COR-L47 (cell line): ENCODE measurements at regions not wholly inside any gene's neighbourhood (a gene's known extent, or its start where the extent isn't known, plus 50 kb on each side); places are given as distances from the start of the nearest gene placed in this dataset.
"Not testable (repeated sequence)": the region's sequence is repeated elsewhere in the genome, so short reads cannot be mapped to it uniquely, and the experiment has no call there.

Experiments
- DNase-seq: peaks from one replicate; lab custom pipeline; 2025; lab: John Stamatoyannopoulos, UW

- DNase-seq, result no peak
Measured at GRCh38 chr6:28658475-28659249, 133.0 kb downstream of the GPX5 start.

- DNase-seq, result no peak
Measured at GRCh38 chr6:28659250-28659566, 133.5 kb downstream of the GPX5 start.

DNA sequence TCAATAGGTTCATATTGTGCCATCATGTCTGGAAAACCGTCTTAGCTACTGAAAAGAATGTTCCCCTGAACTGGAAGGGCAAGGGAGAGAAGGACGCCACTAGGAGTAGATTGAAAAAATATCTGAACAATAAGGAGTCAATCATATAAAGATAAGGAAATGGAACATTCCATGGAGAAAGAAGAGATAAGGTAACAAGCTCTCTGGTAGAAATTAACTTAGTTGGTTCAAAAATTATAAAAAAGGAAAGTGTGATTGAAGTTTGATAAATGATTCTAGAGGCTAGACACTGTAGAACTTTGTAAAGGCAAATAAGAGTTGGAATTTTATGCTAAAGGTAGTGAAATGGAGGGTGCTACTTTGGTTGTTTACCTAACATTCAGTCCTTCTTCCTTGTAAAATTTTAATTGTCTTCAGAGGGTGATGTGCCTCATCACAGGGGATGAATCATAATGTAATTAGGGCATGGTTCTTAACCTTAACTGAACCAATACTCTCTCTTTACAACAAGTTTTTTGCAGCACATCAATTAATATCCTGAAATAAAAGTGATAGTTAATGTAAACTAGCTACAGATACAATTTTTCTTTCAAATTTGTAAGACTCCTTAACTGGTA is 135.5 kb downstream of the GPX5 start:
- no peak for DNase-seq

- DNase-seq, result no peak
Measured at GRCh38 chr6:28664870-28665396, 139.3 kb downstream of the GPX5 start.

DNA sequence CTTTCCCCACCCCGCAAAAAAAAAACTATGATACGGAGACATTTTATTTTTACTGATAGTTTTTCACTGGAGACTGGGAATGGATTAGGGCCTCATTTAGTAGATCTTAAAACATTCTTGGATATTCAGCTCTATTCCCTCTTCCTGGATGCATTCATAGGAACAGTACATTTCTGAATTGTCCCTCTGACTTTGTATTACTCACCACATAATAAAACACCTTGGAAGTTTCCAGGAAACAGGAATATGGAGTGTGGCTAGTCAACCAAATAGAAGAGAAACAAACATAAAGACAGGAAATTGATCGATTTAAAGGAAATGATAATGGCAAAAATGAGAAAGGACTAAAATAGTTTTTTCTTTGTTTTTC is 147.7 kb downstream of the GPX5 start:
- DNase-seq, result no peak

DNA sequence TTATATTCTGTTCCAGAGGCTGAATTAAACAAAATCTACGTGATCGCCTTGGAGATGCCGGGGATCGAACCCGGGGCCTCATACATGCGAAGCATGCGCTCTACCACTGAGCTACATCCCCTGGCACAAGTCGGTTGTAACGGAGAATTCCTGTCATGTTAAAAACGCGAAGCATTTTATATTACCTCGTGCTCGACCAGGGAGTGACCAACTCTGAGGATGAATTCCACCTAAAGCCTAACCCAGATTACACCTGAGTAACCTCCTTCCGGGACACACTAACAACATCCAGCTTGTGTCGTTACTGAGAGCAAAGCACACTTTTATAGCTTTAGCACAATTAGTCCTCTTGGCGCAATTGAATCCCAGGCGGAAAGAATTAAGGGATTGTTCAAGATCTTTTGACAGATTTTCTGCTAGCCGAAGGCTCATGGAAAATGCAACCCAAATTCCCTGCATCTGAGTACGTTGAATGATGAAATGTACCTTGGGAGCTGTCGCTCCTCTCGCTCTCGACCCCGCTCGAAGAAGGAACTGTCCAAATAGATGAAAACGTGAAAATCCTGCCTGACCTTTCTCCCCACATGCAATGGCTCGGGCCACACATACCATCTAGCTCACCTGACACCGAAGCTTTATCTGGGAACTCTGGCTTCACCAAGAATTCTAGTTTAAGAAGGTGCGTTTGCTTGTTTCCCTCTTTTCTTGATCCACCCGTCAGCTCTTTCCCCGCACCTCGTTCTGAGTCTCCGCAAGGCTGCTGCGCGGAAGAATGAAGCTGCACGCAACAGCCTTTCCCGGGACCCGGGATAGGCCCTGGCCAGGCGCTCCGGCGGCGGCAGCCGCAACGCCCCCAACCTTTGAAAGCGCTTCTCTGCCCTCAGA is 148.3 kb downstream of the GPX5 start:
- DNase-seq, result peak; percentile 56

GRCh38 chr6:28675600-28675999 is 149.9 kb downstream of the GPX5 start:
- no peak for DNase-seq

DNA sequence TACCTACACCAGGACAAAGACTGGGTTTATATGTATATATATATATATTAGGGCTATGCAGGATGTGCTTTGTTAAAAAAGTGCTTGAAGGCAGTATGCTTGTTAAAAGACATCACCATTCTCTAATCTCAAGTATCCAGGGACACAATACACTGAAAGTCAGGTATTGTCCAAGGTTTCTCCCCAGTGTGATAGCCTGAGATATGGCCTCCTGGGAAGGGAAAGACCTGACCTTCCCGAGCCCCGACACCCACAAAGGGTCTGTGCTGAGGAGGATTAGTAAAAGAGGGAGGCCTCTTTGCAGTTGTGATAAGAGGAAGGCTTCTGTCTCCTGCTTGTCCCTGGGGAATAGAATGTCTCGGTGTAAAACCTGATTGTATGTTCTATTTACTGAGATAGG is 156.9 kb downstream of the GPX5 start:
- no peak for DNase-seq

GRCh38 chr6:28682956-28683685 is 157.4 kb downstream of the GPX5 start:
- DNase-seq, result not testable (repeated sequence)

DNA sequence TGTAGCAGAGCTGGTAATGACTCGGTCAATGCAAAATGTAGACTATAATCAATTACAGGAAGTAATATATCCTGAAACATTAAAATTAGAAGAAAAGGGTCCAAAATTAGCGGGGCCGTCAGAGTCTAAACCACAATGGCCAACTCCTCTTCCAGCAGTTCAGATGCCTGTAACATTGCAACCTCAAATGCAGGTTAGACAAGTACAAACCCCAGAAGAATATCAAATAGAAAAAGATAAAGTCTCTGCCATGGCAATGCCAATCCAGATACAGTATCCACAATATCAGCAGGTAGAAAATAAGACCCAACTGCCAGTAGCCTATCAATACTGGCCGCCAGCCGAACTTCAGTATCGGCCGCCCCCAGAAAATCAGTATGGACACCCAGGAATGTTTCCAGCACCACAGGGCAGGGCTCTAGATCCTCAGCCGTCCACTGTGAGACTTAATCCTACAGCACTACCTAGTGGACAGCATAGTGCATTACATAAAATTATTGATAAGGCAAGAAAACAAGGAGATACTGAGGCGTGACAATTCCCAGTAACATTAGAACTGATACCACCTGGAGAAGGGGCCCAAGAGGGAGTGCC is 158.4 kb downstream of the GPX5 start:
- DNase-seq, result peak; percentile 17

DNA sequence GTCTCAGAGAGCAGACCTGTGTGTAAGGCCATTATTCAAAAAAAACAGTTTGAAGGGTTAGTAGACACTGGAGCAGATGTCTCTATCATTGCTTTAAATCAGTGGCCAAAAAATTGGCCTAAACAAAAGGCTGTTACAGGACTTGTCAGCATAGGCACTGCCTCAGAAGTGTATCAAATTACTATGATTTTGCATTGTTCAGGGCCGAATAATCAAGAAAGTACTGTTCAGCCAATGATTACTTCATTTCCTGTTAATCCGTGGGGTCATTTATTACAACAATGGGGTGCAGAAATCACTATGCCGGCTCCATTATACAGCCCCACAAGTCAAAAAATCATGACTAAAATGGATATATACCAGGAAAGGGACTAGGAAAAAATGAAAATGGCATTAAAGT is 160.3 kb downstream of the GPX5 start:
- DNase-seq, result not testable (repeated sequence)

DNA sequence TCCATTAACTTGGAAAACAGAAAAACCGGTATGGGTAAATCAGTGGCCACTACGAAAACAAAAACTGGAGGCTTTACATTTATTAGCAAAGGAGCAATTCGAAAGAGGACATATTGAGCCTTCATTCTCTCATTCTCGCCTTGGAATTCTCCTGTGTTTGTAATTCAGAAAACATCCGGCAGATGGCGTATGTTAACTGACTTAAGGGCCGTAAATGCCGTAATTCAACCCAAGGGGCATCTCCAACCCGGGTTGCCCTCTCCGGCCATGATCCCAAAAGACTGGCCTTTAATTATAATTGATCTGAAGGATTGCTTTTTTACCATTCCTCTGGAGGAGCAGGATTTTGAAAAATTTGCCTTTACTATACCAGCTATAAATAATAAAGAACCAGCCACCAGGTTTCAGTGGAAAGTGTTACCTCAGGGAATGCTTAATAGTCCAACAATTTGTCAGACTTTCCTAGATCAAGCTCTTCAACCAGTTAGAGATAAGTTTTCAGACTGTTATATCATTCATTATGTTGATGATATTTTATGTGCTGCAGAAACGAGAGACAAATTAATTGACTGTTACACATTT is 160.9 kb downstream of the GPX5 start:
- DNase-seq, result peak; percentile 62

GRCh38 chr6:28687309-28687981 is 161.8 kb downstream of the GPX5 start:
- DNase-seq, result not testable (repeated sequence)

DNA sequence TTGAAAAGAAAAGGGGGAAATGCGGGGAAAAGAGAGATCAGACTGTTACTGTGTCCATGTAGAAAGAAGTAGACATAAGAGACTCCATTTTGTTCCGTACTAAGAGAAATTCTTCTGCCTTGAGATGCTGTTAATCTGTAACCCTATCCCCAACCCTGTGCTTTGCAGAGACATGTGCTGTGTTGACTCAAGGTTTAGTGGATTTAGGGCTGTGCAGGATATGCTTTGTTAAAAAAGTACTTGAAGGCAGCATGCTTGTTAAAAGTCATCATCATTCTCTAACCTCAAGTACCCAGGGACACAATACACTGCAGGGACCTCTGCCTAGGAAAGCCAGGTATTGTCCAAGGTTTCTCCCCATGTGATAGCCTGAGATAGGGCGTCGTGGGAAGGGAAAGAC is 166.3 kb downstream of the GPX5 start:
- not testable (repeated sequence) for DNase-seq

- DNase-seq, result no peak
Measured at GRCh38 chr6:28693033-28693750, 167.5 kb downstream of the GPX5 start.

DNA sequence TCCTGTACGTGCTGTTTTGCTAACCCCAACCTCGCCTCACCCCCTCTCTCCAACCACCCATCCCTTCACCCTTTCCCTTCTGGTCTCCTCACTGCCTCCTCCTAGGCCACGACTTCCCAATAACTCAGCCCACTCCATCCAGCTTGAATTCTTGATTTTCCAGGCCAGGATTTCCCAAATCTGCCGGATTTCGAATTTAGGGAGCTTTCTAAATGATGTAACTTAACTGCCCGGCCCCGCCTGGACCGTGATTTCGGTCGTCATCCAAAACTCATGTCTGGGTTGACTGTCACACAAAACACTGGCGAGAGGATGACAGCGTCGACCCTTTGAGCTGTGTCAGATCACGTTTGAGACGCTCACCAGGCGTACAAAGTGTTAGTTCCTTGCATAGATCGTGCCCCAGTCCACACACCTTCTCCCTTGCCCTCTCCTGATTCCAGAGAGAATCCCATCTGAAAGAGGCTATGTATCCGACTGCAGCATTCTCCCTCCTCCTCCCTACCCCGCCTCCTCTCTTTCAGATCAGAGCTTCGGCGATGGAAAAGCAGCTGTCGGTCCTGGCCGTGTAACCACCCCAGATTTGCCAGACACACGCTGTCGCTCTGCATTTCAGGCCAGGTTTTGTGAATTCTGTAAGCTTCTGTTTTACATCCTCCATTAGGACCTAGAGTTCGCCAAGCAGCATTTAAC is 168.2 kb downstream of the GPX5 start:
- no peak for DNase-seq

DNA sequence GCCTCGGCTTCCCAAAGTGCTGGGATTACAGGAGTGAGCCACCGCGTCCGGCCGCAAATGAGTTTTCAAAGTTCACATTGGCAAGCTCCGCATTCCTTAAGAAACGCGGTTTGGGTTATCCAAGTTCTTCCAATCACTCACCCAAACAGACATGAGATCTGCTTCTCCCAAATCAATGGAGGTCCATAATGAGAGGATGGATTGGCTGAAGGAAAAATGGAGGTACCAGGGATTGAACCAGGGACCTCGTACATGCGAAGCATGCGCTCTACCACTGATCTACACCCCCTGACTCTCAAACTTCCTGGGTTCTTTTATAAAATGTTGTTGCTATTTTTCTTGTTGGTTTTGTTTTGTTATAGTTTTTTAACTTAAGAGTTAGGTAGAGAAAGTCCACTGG is 170.0 kb downstream of the GPX5 start:
- DNase-seq, result no peak

- no peak for DNase-seq
Measured at GRCh38 chr6:28696167-28696566, 170.5 kb downstream of the GPX5 start.

GRCh38 chr6:28696682-28697081 is 171.0 kb downstream of the GPX5 start:
- DNase-seq, result no peak
